Activated T-cell treated with anti-CD3 and anti-CD28 coated beads for 1 hour (primary cell): ENCODE measurements at regions not wholly inside any gene's neighbourhood (a gene's known extent, or its start where the extent isn't known, plus 50 kb on each side); places are given as distances from the start of the nearest gene placed in this dataset.
"Not testable (repeated sequence)": the region's sequence is repeated elsewhere in the genome, so short reads cannot be mapped to it uniquely, and the experiment has no call there.

Source experiments
- DNase-seq: peaks from one replicate; pipeline ENCODE4 v3.0.0-alpha.2; 2020; ENCODE audit warnings: low read depth

- DNase-seq: no peak
Observed at GRCh38 chr14:58752771-58753201, 115.0 kb downstream of the DACT1 start.

GRCh38 chr14:58755031-58755925 is 117.5 kb downstream of the DACT1 start:
- no peak for DNase-seq

- no peak for DNase-seq
Observed at GRCh38 chr14:58760121-58760520, 122.4 kb downstream of the DACT1 start.

DNA sequence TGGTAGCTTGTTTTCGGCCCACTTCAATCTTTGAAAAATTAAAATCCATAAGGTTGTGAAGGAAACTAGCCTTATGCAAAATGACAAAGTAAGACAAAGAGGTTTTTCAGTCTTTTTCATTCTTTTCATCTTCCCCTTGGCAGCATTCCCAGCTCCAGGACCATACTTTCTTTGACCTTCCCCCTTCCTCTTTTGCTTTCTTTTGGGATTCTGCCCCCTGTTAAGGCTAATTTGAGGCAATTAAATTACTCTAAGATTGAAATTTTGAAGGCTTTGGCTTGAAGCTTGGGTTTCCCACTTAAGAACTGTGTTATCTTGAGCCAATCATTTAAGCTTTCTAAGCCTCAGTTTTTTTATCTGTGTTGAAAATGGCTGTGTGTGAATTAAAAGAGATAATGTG is 124.9 kb downstream of the DACT1 start:
- DNase-seq: no peak

GRCh38 chr14:58763210-58763609 is 125.4 kb downstream of the DACT1 start:
- DNase-seq: no peak

- DNase-seq: no peak
Observed at GRCh38 chr14:58765418-58765831, 127.7 kb downstream of the DACT1 start.

GRCh38 chr14:58765843-58766242 is 128.1 kb downstream of the DACT1 start:
- no peak for DNase-seq

DNA sequence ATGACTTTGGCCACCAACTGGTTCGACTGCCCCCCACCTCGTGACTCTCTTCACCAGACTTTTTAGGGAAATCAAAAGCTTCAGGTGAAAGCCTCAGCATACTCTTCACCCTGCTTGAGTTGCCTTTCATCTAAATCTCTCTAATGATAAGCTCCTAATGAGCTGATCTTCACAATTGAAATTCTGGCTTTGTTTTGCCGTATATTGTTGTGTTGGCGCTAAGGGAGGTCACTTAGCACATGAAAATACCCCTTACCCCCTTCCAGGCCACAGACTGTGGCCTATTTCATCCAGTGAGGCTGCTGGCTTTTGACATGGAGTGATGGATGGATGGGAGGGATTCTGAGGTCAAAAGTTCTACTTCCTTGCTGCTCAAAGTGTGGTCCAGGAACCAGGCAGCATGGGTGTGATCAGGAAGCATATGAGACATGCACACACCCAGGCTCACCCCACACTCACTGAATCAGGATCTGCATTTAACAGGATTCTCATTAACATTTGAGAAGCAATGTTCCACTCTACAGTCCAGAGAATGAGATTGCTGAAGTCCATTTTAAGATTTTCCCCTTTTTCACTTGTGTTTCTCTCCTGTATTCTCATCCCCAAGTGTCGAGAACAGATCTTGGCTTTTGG is 131.4 kb downstream of the DACT1 start:
- DNase-seq: no peak

DNA sequence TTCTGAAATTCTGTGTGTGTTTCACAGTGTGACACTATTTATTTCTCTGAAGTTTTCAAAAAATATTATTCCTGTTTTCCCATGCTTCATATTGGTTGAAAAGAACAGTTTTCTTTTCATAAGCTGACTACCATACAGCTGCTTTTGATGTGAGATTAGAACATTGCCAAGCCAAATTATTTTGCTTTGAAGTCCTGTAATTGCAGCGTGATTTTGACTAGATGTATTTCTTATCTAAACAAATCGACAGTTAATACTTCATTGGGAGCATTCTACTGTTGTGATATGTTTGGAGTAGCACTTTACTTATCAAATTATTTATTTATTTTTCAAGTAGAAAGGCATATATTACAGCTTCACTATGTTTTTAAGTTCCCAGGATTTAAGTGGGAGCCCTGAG is 132.0 kb downstream of the DACT1 start:
- no peak for DNase-seq

DNA sequence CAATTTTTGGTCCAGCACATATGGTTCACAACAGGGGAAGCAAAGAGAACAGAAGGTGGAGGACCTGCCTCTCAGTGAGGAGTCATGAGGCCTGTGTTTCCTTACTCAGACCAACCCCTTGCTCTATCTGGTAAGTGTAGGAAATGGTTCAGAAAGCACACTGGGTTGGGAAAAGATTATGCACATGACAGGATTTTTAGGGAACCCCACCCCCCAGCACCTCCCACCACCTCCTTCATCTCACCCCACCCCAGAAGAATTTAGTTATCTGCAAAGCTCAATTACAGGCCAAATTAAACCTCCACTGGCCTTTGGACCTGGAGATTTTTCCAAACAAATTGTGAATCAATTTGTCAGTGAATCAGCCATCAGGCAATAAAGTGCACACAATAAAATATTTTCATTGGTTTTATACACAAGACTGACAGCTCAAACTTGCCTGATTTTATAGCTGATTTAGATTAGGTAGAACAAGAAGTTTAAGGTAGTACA is 132.8 kb downstream of the DACT1 start:
- DNase-seq: no peak

- DNase-seq: no peak
Observed at GRCh38 chr14:58771016-58771415, 133.3 kb downstream of the DACT1 start.

GRCh38 chr14:58772116-58772515 is 134.4 kb downstream of the DACT1 start:
- no peak for DNase-seq

DNA sequence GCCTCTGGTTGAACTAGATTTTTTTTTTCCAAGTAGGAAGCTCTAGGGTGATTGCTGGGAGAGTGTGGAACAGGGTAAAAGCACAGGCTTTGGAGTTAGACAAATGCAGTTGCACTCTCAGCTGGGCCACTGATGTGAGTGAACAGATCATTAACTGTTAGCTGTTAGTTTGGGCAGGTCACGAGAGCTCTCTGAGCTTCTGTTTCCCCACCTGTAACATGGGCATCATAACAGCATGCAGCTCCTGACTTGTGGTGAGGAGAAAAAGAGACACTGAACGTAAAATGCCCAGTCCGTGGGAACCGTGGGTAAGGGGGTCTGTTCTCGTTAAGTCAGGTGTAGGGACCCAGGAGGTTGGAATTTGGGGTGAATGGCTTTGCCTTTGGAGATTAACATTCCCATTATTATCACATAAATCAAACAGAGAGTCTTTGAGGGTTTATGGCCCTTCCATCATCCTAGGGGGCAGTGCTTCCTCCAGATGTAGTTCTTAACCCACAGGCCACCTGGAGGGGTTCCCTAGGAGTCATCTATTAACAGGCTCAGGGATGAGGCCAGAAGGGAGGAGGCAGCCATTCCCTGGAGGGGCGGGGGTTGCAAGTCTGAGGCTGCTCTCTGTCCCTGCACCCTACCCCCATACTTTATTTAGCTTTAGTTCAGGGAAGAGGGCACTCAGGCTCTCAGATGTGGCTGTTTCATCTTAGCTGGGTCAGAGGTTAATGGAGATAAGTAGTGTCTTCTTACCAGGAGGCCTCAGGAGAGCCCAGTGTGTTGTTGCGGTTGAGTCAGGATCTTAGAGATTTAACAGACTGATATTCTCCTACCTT is 135.2 kb downstream of the DACT1 start:
- no peak for DNase-seq

- DNase-seq: no peak
Observed at GRCh38 chr14:58774531-58774930, 136.8 kb downstream of the DACT1 start.

DNA sequence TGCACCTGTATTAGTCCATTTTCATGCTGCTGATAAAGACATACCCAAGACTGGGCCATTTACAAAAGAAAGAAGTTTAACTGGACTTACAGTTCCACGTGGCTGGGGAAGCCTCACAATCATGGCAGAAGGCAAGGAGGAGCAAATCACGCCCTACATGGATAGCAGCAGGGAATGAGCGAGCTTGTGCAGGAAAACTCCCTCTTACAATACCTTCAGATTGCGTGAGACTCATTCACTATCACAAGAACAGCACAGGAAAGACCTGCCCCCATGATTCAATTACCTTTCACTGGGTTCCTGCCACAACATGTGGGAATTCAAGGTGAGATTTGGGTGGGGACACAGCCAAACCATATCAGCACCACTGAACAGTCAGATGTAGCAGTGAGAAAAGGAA is 137.4 kb downstream of the DACT1 start:
- DNase-seq: not testable (repeated sequence)

DNA sequence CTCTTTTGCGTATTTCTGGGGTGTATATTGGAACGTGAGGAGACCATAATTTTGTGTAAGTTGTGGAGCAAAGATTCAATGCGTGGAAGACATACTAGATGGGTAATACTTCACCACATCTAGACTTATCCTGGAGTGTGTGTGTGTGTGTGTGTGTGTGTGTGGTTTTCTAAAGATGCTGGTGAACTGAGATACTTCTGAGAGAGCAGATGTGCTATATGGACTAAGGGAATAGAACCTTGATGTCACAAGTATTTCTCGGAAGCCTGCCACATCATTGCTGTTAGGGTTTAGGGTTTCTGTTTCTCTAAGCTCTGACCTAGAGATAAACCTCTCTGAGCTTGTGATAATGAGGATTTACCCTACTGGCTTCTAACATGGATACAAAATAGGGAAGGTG is 138.8 kb downstream of the DACT1 start:
- no peak for DNase-seq

GRCh38 chr14:58777541-58777979 is 139.8 kb downstream of the DACT1 start:
- DNase-seq: no peak

- no peak for DNase-seq
Observed at GRCh38 chr14:58778202-58778601, 140.4 kb downstream of the DACT1 start.

DNA sequence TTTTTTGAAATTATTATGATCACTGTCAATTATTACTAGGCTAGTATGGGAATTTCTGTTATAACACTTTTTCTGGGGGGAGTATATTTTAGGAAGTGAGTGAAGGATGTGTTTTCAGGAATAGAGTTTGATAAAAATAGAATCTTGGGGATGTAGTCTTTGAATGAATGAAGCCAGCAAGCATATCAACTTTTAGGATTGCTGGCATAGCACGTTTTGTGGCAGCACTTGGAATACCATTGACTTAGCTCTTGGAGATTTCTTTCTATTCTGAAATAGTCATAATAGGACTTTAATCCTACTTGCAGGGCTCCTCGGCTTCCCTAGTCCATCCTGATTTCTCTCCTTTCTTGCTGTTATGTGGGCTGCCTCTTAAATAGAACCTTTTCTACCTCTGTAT is 141.6 kb downstream of the DACT1 start:
- DNase-seq: no peak

- DNase-seq: no peak
Observed at GRCh38 chr14:58780185-58780584, 142.4 kb downstream of the DACT1 start.

GRCh38 chr14:58780605-58781004 is 142.8 kb downstream of the DACT1 start:
- DNase-seq: no peak

DNA sequence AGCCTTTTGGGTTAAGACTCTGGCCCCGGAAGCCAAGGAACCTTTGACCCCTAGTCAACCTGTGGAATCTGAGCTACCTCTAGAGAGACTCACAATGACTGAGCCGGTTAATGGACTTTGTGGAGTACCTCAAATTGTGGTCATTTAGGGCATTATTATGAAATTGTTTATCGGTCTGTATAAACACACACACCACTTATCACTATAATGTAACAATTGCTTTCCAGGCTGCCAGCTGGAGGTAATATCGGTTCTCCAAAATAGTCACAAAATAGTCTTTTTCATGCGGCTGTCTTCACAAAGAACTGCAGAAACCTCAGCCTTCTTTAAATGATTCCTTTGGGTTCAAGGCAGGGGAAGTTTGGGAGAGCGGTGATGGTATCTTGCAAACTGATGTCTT is 144.2 kb downstream of the DACT1 start:
- DNase-seq: no peak
